Fibroblast of skin of right biceps (primary cell): ENCODE measurements at regions not wholly inside any gene's neighbourhood (a gene's known extent, or its start where the extent isn't known, plus 50 kb on each side); places are given as distances from the start of the nearest gene placed in this dataset.
"Not testable (repeated sequence)": the region's sequence is repeated elsewhere in the genome, so short reads cannot be mapped to it uniquely, and the experiment has no call there.

Source experiments
- DNase-seq: peaks from one replicate; pipeline ENCODE4 v3.0.0-alpha.2; 2013

GRCh38 chr6:170006900-170007467 is 255.6 kb downstream of the ERMARD start:
- no peak for DNase-seq

- DNase-seq: no peak
Observed at GRCh38 chr6:170006071-170006899, 254.9 kb downstream of the ERMARD start.

- DNase-seq: no peak
Observed at GRCh38 chr6:170005665-170006064, 254.2 kb downstream of the ERMARD start.

GRCh38 chr6:170004585-170005210 is 253.3 kb downstream of the ERMARD start:
- no peak for DNase-seq

- no peak for DNase-seq
Observed at GRCh38 chr6:170003451-170004160, 252.2 kb downstream of the ERMARD start.

- no peak for DNase-seq
Observed at GRCh38 chr6:170003027-170003426, 251.6 kb downstream of the ERMARD start.

- not testable (repeated sequence) for DNase-seq
Observed at GRCh38 chr6:170001782-170002181, 250.4 kb downstream of the ERMARD start.

GRCh38 chr6:170000071-170000843 is 248.8 kb downstream of the ERMARD start:
- no peak for DNase-seq

- no peak for DNase-seq
Observed at GRCh38 chr6:169999367-169999766, 247.9 kb downstream of the ERMARD start.

GRCh38 chr6:169998457-169998856 is 247.0 kb downstream of the ERMARD start:
- DNase-seq: no peak

GRCh38 chr6:169997930-169998218 is 246.5 kb downstream of the ERMARD start:
- no peak for DNase-seq

GRCh38 chr6:169997187-169997929 is 245.9 kb downstream of the ERMARD start:
- no peak for DNase-seq

GRCh38 chr6:169996378-169997051 is 245.1 kb downstream of the ERMARD start:
- DNase-seq: no peak

GRCh38 chr6:169994739-169995138 is 243.3 kb downstream of the ERMARD start:
- DNase-seq: no peak

- no peak for DNase-seq
Observed at GRCh38 chr6:169993861-169994481, 242.5 kb downstream of the ERMARD start.

- DNase-seq: no peak
Observed at GRCh38 chr6:169991913-169992312, 240.5 kb downstream of the ERMARD start.

GRCh38 chr6:169991031-169991390 is 239.6 kb downstream of the ERMARD start:
- no peak for DNase-seq

GRCh38 chr6:169990095-169991030 is 238.9 kb downstream of the ERMARD start:
- no peak for DNase-seq

- DNase-seq: no peak
Observed at GRCh38 chr6:169989594-169989993, 238.2 kb downstream of the ERMARD start.
